GM11168 (cell line): ENCODE measurements at regions not wholly inside any gene's neighbourhood (a gene's known extent, or its start where the extent isn't known, plus 50 kb on each side); places are given as distances from the start of the nearest gene placed in this dataset.
"Not testable (repeated sequence)": the region's sequence is repeated elsewhere in the genome, so short reads cannot be mapped to it uniquely, and the experiment has no call there.

Source experiments
- in situ Hi-C: fragments of 300-500 bp; cut with MboI; formaldehyde crosslinking; loops from one replicate; pipeline ENCODE4 v1.12.0; 2022; ENCODE audit warnings: low sequenced_read_pairs; ENCODE audit not compliant: unreplicated experiment

- in situ Hi-C loops: no loop called here
Measured at GRCh38 chr14:58919217-58919616, 269.2 kb upstream of the DAAM1 start.

- in situ Hi-C loops: no loop called here
Measured at GRCh38 chr14:58920230-58920629, 268.2 kb upstream of the DAAM1 start.

- in situ Hi-C loops: not testable (repeated sequence)
Measured at GRCh38 chr14:58922201-58922940, 266.1 kb upstream of the DAAM1 start.

DNA sequence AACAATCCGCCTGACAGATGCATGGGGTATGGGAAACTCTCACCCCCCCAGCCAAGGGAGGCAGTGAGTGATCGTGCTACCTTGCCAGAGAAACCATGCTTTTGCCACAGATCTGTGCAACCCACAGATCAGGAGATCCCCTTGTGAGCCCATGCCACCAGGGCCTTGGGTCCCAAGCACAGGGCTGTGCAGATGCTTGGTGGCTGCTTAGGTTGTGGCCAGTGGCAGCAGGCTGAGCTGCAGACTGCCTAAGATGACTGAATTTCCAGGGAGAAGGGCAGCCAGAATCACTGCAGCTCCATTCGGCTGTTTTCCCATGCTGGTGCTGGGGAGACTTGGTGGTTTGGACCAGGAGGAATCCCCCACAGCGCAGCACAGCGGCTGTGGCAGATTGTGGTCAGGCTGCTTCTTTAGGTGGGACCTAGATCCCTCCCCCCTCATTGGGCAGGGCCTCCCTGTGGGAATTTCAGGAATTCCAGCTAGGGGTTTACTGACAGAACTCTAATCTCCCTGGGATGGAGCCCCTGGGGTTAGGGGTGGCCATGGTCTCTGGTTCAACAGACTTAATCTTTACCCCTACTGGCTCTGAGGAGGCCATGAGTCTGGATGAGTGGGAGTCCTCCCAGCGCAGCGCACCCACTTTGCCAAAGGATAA, 264.6 kb upstream of the DAAM1 start:
- in situ Hi-C loops: no loop called here

DNA sequence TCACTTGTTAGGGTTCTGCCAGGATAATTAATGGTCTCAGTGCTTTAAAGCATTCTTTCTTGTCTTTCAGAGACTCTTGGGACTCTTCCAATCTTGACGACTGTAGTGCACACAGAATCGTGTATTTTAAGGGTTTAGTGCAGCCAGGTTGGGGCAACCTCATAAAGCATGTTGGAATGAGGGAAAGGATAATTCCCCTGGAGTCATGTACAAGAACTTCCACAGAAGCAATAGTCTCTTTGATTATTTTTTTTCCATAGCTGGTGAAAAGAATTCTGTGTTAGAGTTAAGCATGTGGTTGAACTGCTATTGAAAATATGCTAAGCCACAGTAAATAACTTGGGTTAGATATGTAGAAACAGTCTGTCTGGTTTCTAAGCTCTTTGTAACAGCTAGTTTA, 246.8 kb upstream of the DAAM1 start:
- in situ Hi-C loops: no loop called here

- in situ Hi-C loops: no loop called here
Measured at GRCh38 chr14:58942516-58942915, 246.0 kb upstream of the DAAM1 start.

GRCh38 chr14:58944343-58944967, 244.0 kb upstream of the DAAM1 start:
- in situ Hi-C loops: no loop called here

DNA sequence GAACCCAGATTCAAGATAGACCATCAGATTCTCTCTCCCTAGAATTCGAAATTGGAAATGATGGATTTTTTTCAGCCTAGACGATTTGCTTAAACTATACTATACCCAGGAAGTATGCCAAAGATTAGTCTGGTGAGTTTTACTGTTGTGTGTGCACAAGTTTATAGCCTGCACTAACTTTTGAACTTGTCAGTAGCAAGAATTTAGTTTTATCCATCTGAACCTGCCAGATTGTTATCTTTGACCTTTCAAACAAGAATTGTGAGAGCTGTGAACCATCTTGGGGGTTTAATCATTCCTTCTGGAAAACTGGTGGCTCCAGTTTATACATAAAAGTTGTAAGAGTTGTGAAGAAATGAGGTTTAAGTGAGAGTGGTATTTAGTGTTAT, 243.5 kb upstream of the DAAM1 start:
- in situ Hi-C loops: no loop called here

DNA sequence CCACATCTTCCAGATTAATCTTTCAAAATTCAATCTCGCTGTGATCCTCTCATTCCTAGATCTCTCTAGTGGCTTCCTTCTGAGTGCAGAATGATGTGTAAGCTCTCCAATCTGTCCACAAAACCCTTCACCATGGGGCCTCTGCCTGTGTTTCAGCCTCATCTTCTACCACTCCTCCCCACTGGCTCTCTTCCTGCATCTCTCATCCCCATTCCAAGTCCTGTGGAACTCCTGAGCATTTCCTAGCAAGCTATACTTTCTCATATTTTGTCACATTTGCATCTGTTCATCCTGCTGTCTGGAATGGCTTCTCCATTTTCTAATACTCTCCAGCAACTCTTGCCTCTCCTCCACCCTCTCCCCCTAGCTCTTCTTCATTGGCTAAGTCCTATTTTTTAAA, 242.0 kb upstream of the DAAM1 start:
- in situ Hi-C loops: no loop called here

- in situ Hi-C loops: no loop called here
Measured at GRCh38 chr14:58947156-58947555, 241.3 kb upstream of the DAAM1 start.

DNA sequence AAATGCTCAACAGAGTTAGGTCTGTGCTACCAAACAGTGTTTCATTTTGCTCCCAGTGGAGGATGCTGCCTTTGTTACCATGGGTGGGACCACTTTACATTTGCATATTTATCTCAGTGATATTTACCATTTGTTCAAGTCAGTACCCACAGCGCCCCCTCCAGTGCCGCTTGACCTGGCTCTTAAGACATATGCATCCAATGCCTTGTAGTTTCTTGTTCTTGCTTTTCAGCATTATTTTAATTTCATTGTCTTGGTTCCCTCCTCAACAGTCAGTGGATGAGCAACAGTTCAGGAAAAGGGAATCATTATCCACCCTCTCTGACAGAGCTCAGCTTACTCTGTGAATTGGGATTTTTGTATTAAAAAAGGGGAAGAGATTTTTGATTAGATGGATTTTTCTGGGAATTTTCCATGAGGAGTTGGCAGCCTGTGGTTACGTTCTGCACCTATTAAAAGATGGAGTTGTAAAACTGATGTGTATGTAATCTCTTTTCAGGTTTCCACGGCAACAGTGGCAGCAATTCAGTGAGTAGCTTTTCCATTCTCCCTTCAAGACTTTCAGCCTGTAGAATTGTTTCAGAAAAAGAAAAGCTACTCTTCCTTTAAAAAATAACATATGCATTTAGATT, 240.5 kb upstream of the DAAM1 start:
- in situ Hi-C loops: no loop called here

DNA sequence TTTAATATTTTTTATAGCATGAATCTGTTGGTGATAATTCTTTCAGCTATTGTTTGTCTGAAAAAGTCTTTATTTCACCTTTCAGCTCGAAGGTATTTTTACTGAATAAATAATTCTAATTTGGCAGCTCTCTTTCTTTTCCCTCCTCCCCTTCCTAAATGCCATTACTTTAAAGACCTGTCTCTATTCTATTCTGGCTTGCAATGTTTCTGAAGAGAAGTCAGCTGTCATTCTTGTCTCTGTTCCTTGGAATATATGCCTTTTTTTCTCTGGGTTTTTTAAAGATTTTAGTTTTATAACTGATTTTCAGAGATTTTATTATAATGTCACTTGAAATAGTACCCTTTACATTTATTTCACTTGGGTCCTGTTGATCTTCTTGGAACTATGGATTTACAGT, 237.9 kb upstream of the DAAM1 start:
- in situ Hi-C loops: no loop called here

GRCh38 chr14:58951143-58951542, 237.3 kb upstream of the DAAM1 start:
- in situ Hi-C loops: no loop called here

- in situ Hi-C loops: no loop called here
Measured at GRCh38 chr14:58954052-58954451, 234.4 kb upstream of the DAAM1 start.

DNA sequence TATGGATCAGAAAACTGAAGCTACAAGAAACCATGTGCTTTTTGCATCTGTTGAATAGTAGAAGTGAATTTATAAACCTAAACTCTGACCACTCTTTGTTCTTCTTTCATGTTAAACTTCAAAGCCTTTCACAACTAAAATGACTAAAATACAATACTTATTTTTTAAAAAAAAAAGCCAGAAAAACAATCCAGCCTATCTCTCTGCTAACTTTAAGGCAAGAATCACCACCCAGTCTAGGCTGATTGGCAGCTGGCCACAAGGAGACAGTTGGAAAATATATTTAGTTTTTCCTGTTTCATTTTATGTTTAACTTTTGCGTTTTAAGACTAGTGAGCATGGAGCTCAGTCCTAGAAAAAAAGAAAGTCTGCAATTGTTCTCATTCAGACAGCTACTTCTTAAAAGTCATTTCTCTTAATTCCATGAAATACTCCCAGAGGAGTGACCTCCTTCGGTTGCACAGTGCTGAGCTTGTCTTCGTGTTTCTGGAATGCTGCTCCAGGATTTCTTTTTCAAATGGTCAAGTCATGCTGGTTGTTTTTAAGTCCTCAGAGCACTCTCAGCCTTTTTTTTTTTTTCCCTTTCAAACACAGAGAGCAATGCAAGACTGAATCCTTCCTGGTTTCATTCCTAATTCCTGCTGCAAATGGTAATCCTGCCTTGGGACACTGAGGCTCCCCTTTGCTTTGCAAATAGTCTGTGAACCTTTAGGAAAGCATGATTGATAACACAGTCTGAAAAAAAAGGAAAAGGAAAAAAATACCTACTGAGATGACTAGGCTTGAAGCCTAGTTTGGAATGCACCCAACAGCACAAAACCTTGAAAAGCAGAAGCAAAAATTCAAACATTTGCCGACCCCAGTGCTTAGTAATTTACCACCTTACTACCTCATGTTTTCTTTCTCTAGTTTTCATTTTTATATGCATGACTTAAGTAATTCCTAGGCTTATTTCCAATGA, 233.3 kb upstream of the DAAM1 start:
- in situ Hi-C loops: no loop called here

- in situ Hi-C loops: no loop called here
Measured at GRCh38 chr14:58961045-58961731, 227.3 kb upstream of the DAAM1 start.

DNA sequence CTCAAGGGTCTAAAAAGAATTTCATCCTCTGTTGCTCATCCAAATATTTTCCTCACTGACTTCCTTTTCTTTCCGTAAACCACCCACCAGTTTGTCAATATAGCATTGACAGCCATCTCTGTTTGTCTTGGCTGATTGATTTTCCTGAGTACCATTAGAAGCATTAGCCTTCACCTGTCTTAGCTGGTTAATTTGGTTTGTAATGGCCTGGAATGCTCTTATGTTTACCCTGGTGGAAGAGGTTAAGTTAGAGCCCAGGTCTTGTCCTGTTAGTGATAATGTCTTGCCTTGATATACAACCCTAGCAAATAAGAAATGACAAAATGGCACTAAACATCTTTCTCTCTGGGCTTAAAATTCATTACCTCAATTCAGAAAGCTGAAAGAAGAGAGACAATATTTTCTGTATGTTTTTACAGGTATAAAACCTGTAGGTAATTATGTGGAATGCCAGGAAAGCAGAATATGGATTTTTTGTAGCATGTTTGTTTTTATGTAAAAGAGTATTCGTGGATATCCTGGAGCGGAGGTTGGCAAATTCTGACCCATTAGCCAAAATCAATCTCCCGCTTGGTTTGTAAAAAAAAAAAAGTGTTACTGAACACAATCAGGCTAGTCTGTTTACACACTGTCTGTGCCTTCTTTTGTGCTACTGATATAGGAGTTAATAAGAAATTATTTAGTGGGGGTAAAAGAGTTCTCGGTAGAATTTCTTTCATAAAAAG, 224.4 kb upstream of the DAAM1 start:
- in situ Hi-C loops: no loop called here

- in situ Hi-C loops: no loop called here
Measured at GRCh38 chr14:58964598-58964928, 223.9 kb upstream of the DAAM1 start.

- in situ Hi-C loops: no loop called here
Measured at GRCh38 chr14:58965601-58966000, 222.9 kb upstream of the DAAM1 start.
